Stomach (tissue), 4 donors: ENCODE measurements at regions not wholly inside any gene's neighbourhood (a gene's known extent, or its start where the extent isn't known, plus 50 kb on each side); places are given as distances from the start of the nearest gene placed in this dataset.

ENCODE experiments used
- CTCF ChIP-seq, 7 experiments: fragments of 450-650 bp in 4 of 7; fragments of 200-600 bp in 3 of 7; sonication (generic) in 3 of 7; IDR thresholded peaks; one replicate each; pipeline ENCODE4 v1.5.1; 2016 to 2019; ENCODE audit warnings: antibody characterized with exemption in 7 of 7, control low read depth in 2 of 7, mild to moderate bottlenecking in 1 of 7
- POLR2AphosphoS5 ChIP-seq, 3 donors: sonication (generic); formaldehyde crosslinking; IDR thresholded peaks; one replicate each; pipeline ENCODE4 v1.6.1; 2016; ENCODE audit warnings: antibody characterized with exemption in 3 of 3

GRCh38 chr3:24726423-24726822, 231.8 kb upstream of the THRB start:
- no peak for TF ChIP-seq CTCF (IDR thresholded peaks at IDR 0.05)
- TF ChIP-seq POLR2AphosphoS5 (IDR thresholded peaks at IDR 0.05) = no peak
